NCI-H460 (cell line): ENCODE measurements at regions not wholly inside any gene's neighbourhood (a gene's known extent, or its start where the extent isn't known, plus 50 kb on each side); places are given as distances from the start of the nearest gene placed in this dataset.

Experiments
- DNase-seq: peaks from one replicate; pipeline ENCODE4 v3.0.0-alpha.2; 2016; ENCODE audit warnings: low read depth; ENCODE audit errors: extremely low read depth

- DNase-seq: no peak
Measured at GRCh38 chr7:131087756-131088658, 239.7 kb upstream of the MKLN1 start.

GRCh38 chr7:131090188-131090587, 237.5 kb upstream of the MKLN1 start:
- DNase-seq: no peak

- no peak for DNase-seq
Measured at GRCh38 chr7:131090886-131091692, 236.6 kb upstream of the MKLN1 start.

GRCh38 chr7:131094685-131095084, 233.0 kb upstream of the MKLN1 start:
- DNase-seq: no peak

GRCh38 chr7:131095346-131095745, 232.3 kb upstream of the MKLN1 start:
- no peak for DNase-seq

GRCh38 chr7:131096267-131096927, 231.3 kb upstream of the MKLN1 start:
- no peak for DNase-seq

- no peak for DNase-seq
Measured at GRCh38 chr7:131097662-131098376, 229.9 kb upstream of the MKLN1 start.

GRCh38 chr7:131098527-131098926, 229.1 kb upstream of the MKLN1 start:
- DNase-seq: no peak

GRCh38 chr7:131100357-131101054, 227.2 kb upstream of the MKLN1 start:
- no peak for DNase-seq

GRCh38 chr7:131103997-131104396, 223.7 kb upstream of the MKLN1 start:
- DNase-seq: no peak

GRCh38 chr7:131104596-131105293, 222.9 kb upstream of the MKLN1 start:
- DNase-seq: no peak

GRCh38 chr7:131105294-131105798, 222.3 kb upstream of the MKLN1 start:
- DNase-seq: no peak

GRCh38 chr7:131105799-131106680, 221.6 kb upstream of the MKLN1 start:
- no peak for DNase-seq

GRCh38 chr7:131106681-131107336, 220.9 kb upstream of the MKLN1 start:
- no peak for DNase-seq

- DNase-seq: no peak
Measured at GRCh38 chr7:131107337-131108211, 220.1 kb upstream of the MKLN1 start.

GRCh38 chr7:131108212-131108940, 219.3 kb upstream of the MKLN1 start:
- DNase-seq: no peak
